ENCODE measurements at regions not wholly inside any gene's neighbourhood (a gene's known extent, or its start where the extent isn't known, plus 50 kb on each side); places are given as distances from the start of the nearest gene placed in this dataset.

DNA sequence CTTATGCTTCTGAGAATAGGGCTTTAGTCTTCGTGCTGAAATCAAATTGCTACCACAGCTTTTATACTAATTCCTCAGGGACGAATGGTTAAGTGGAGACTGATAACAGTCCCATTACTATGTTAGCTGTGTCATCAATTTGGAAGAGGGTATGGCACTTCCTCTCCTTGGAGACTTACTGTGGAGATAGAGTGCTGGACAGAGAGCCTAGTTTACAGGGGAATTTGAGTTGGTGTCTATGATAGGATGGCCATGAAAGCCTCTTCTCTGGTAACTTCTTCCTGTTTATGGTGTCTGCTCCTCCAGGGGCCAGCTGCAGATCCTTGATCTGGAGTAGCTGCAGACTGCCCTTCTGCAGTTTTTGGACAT, 167.7 kb downstream of the ZNF518B start:
- CTCF ChIA-PET, result no interaction called here
- H3K4me3 ChIP-seq (ENCODE audit: control insufficient read depth in 1 of 7, extremely low read depth in 1 of 7, insufficient read depth in 4 of 7, low read depth in 2 of 7, low read length in 6 of 7), result no peak overlapping the region
- no peaks in the 10 kb centered on the region for H3K27me3 ChIP-seq (replicated peaks in 2 of 5; ENCODE audit: control insufficient read depth in 4 of 5, insufficient read depth in 5 of 5, low read length in 4 of 5)
- peaks cover 0 to 5% (median 0%) of the 10 kb centered on the region in 5 experiments for H3K9me3 ChIP-seq (ENCODE audit: control extremely low read depth in 1 of 5, control insufficient read depth in 4 of 5, insufficient read depth in 2 of 5, low read depth in 1 of 5, low read length in 4 of 5)
- no peak overlapping the region for H3K27ac ChIP-seq (ENCODE audit: insufficient read depth in 1 of 2, low read depth in 1 of 2, low read length in 2 of 2, poor library complexity in 1 of 2, severe bottlenecking in 2 of 2)
- POLR2A ChIA-PET, result no interaction called here
- WGBS (ENCODE audit: insufficient coverage), result 86% methylated on average over 1 of the region's 2 CpGs
- DNase-seq, result no peak
- no peaks in the 10 kb centered on the region for H3K36me3 ChIP-seq (ENCODE audit: control insufficient read depth in 4 of 4, insufficient read depth in 4 of 4, low read length in 3 of 4)
- H3K4me1 ChIP-seq (ENCODE audit: control extremely low read depth in 1 of 4, control insufficient read depth in 4 of 4, insufficient read depth in 4 of 4, low read length in 3 of 4), result no peaks in the 10 kb centered on the region

DNA sequence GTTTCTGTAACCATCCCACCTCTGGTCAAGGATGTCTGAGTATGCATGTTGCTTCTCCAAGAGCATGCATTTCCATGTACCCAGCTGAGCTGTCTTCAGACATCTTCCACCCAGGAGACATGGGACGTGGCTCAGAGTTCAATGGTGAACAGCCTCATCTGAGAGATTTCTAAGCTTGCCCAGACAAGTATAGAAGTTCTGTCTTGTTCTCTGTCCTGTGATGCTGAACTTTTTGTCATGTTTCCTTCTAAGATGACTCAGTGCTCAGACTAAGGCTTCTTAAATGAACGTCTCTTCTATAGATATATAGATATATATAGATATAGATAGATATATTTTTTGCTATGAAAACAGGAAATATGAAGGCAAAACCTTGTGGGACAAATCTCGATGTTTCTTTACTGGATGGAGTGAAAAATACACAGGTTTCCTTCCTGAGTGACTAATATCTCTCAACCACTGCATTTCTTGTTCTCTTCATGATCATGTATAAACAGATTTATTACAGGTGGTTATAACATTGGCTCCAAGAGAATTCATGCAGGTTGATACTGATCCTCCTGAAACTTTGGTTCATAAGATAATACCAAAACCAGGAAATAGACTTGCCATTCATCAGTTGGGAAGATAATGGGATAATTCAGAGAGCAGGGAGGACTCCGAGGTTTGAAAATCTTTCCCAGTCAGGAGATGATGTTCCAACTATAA, 168.2 kb downstream of the ZNF518B start:
- Histone ChIP-seq H3K27me3 (replicated peaks in 2 of 5; ENCODE audit: control insufficient read depth in 4 of 5, insufficient read depth in 5 of 5, low read length in 4 of 5) (no peaks in the 10 kb centered on the region), H3K27ac (ENCODE audit: insufficient read depth in 1 of 2, low read depth in 1 of 2, low read length in 2 of 2, poor library complexity in 1 of 2, severe bottlenecking in 2 of 2) (no peak overlapping the region)

DNA sequence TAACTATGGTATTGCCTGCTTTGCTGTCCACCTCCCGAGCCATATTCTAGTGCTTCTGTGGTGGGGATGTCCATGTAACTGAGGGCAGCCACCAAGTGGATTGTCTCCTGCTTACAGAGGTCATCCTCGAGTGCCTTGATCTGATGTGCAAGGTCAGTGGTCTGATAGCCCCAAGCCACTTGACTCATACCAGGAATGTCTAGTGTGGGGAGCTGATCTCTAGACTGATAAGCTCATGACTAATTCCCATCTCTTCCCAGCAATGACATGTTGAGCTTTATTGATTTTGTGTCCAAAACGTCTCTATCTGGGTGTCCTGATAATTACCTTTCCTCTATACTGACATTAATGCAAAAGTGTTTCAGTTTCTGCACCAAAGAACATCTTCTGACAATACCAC, 168.4 kb upstream of the WDR1 start:
- no peaks in the 10 kb centered on the region for H3K4me1 ChIP-seq (ENCODE audit: control extremely low read depth in 1 of 4, control insufficient read depth in 4 of 4, insufficient read depth in 4 of 4, low read length in 3 of 4)

More for the DNA sequence above, 168.2 kb downstream of the ZNF518B start:
- Histone ChIP-seq H3K36me3 (ENCODE audit: control insufficient read depth in 4 of 4, insufficient read depth in 4 of 4, low read length in 3 of 4) (no peaks in the 10 kb centered on the region), H3K4me1 (ENCODE audit: control extremely low read depth in 1 of 4, control insufficient read depth in 4 of 4, insufficient read depth in 4 of 4, low read length in 3 of 4) (no peaks in the 10 kb centered on the region), H3K4me3 (ENCODE audit: control insufficient read depth in 1 of 7, extremely low read depth in 1 of 7, insufficient read depth in 4 of 7, low read depth in 2 of 7, low read length in 6 of 7) (no peak overlapping the region), H3K9me3 (ENCODE audit: control extremely low read depth in 1 of 5, control insufficient read depth in 4 of 5, insufficient read depth in 2 of 5, low read depth in 1 of 5, low read length in 4 of 5) (peaks cover 0 to 5% (median 0%) of the 10 kb centered on the region in 5 experiments)
- ChIA-PET POLR2A (no interaction called here), CTCF (no interaction called here)
- no peak for DNase-seq
- 70% methylated on average over 3 of the region's 4 CpGs for WGBS (ENCODE audit: insufficient coverage)

DNA sequence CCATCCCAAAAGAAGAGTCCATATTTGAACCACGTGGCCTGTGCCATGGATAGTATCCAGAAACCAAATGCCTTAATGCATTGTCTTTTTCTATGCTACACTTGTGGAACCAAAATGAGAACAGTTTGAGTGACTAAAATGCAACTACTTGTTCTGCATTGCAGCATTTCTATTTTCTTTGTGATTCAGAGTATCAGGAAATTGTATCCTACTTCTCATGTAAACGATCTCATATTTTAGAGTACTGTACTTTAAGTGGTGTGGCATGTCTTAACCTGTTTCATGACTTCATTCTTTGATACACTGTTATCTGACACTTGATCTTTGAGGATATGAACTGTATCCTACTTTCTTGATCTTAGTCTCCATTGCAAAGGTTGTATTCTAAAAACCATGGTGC, 167.2 kb upstream of the WDR1 start:
- 100% methylated on average over 1 of the region's 2 CpGs for WGBS (ENCODE audit: insufficient coverage)
- no peak for DNase-seq
- Histone ChIP-seq H3K4me3 (ENCODE audit: control insufficient read depth in 1 of 7, extremely low read depth in 1 of 7, insufficient read depth in 4 of 7, low read depth in 2 of 7, low read length in 6 of 7) (no peak overlapping the region), H3K9me3 (ENCODE audit: control extremely low read depth in 1 of 5, control insufficient read depth in 4 of 5, insufficient read depth in 2 of 5, low read depth in 1 of 5, low read length in 4 of 5) (peaks cover 0 to 5% (median 0%) of the 10 kb centered on the region in 5 experiments), H3K36me3 (ENCODE audit: control insufficient read depth in 4 of 4, insufficient read depth in 4 of 4, low read length in 3 of 4) (no peaks in the 10 kb centered on the region), H3K27me3 (replicated peaks in 2 of 5; ENCODE audit: control insufficient read depth in 4 of 5, insufficient read depth in 5 of 5, low read length in 4 of 5) (peaks cover 0 to 2% (median 0%) of the 10 kb centered on the region in 5 experiments), H3K27ac (ENCODE audit: insufficient read depth in 1 of 2, low read depth in 1 of 2, low read length in 2 of 2, poor library complexity in 1 of 2, severe bottlenecking in 2 of 2) (no peak overlapping the region), H3K4me1 (ENCODE audit: control extremely low read depth in 1 of 4, control insufficient read depth in 4 of 4, insufficient read depth in 4 of 4, low read length in 3 of 4) (no peaks in the 10 kb centered on the region)
- ChIA-PET CTCF (no interaction called here), POLR2A (interaction anchor here (0.6 kb wide), 1 partner anchor 257 kb away, joined by 4 read pairs; no protein-coding TSS in a partner anchor)

More for the DNA sequence above, 168.4 kb upstream of the WDR1 start:
- WGBS (ENCODE audit: insufficient coverage), result 62% methylated on average over 3 of the region's 3 CpGs
- Histone ChIP-seq H3K9me3 (ENCODE audit: control extremely low read depth in 1 of 5, control insufficient read depth in 4 of 5, insufficient read depth in 2 of 5, low read depth in 1 of 5, low read length in 4 of 5) (peaks cover 0 to 5% (median 0%) of the 10 kb centered on the region in 5 experiments), H3K27me3 (replicated peaks in 2 of 5; ENCODE audit: control insufficient read depth in 4 of 5, insufficient read depth in 5 of 5, low read length in 4 of 5) (no peaks in the 10 kb centered on the region), H3K4me3 (ENCODE audit: control insufficient read depth in 1 of 7, extremely low read depth in 1 of 7, insufficient read depth in 4 of 7, low read depth in 2 of 7, low read length in 6 of 7) (no peak overlapping the region), H3K27ac (ENCODE audit: insufficient read depth in 1 of 2, low read depth in 1 of 2, low read length in 2 of 2, poor library complexity in 1 of 2, severe bottlenecking in 2 of 2) (no peak overlapping the region), H3K36me3 (ENCODE audit: control insufficient read depth in 4 of 4, insufficient read depth in 4 of 4, low read length in 3 of 4) (no peaks in the 10 kb centered on the region)
- no peak for DNase-seq
- ChIA-PET CTCF (no interaction called here), POLR2A (no interaction called here)

DNA sequence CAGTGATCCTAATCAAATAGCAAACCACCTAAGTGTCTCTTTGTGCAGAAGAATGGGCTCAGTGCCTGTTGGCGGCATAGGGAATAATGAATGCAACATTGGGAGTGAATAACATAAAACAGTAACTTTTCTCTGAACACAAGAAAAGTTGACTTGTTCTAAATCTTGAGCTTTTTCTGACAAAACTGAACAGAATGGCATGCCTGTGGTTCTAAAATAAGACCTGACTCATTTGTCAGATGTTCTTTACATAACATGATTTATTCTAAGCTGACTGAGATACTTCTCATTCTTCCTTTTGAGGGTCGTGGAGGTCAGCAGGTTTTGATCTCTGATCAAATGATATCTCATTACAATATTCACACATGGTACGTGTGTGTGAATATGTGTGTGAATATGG, 165.4 kb upstream of the WDR1 start:
- no peak overlapping the region for H3K27ac ChIP-seq (ENCODE audit: insufficient read depth in 1 of 2, low read depth in 1 of 2, low read length in 2 of 2, poor library complexity in 1 of 2, severe bottlenecking in 2 of 2)
- H3K27me3 ChIP-seq (replicated peaks in 2 of 5; ENCODE audit: control insufficient read depth in 4 of 5, insufficient read depth in 5 of 5, low read length in 4 of 5), result peaks cover 0 to 6% (median 0%) of the 10 kb centered on the region in 5 experiments
- H3K4me3 ChIP-seq (ENCODE audit: control insufficient read depth in 1 of 7, extremely low read depth in 1 of 7, insufficient read depth in 4 of 7, low read depth in 2 of 7, low read length in 6 of 7), result no peak overlapping the region
- DNase-seq, result no peak
- POLR2A ChIA-PET, result no interaction called here
- H3K9me3 ChIP-seq (ENCODE audit: control extremely low read depth in 1 of 5, control insufficient read depth in 4 of 5, insufficient read depth in 2 of 5, low read depth in 1 of 5, low read length in 4 of 5), result peaks cover 0 to 1% (median 0%) of the 10 kb centered on the region in 5 experiments
- no CpG with 5 or more reads among the region's 3 CpGs for WGBS (ENCODE audit: insufficient coverage)
- no peaks in the 10 kb centered on the region for H3K36me3 ChIP-seq (ENCODE audit: control insufficient read depth in 4 of 4, insufficient read depth in 4 of 4, low read length in 3 of 4)
- no peaks in the 10 kb centered on the region for H3K4me1 ChIP-seq (ENCODE audit: control extremely low read depth in 1 of 4, control insufficient read depth in 4 of 4, insufficient read depth in 4 of 4, low read length in 3 of 4)
- CTCF ChIA-PET, result no interaction called here

DNA sequence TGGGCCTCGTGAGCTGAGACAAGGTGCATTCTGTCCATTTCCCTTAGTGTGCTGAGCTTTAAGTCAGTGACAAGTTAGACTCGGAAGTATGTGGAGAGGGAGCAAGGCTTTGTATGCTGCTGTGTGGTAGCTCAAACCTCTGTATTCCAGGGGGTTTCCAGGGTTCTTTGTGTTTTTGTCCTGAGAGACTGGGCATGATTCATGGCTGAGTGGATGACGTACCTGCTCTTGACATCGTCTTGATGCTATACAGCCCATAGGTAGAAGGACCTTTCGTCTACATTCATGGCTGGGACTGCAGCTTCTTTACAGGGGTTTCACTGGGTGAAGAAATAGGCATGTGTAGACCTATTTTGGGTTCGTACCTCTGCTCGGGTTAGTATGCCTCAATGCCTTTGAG, 162.7 kb upstream of the WDR1 start:
- Histone ChIP-seq H3K9me3 (ENCODE audit: control extremely low read depth in 1 of 5, control insufficient read depth in 4 of 5, insufficient read depth in 2 of 5, low read depth in 1 of 5, low read length in 4 of 5) (no peaks in the 10 kb centered on the region), H3K36me3 (ENCODE audit: control insufficient read depth in 4 of 4, insufficient read depth in 4 of 4, low read length in 3 of 4) (no peaks in the 10 kb centered on the region), H3K27me3 (replicated peaks in 2 of 5; ENCODE audit: control insufficient read depth in 4 of 5, insufficient read depth in 5 of 5, low read length in 4 of 5) (peaks cover 0 to 8% (median 0%) of the 10 kb centered on the region in 5 experiments), H3K4me3 (ENCODE audit: control insufficient read depth in 1 of 7, extremely low read depth in 1 of 7, insufficient read depth in 4 of 7, low read depth in 2 of 7, low read length in 6 of 7) (no peak overlapping the region), H3K4me1 (ENCODE audit: control extremely low read depth in 1 of 4, control insufficient read depth in 4 of 4, insufficient read depth in 4 of 4, low read length in 3 of 4) (no peaks in the 10 kb centered on the region), H3K27ac (ENCODE audit: insufficient read depth in 1 of 2, low read depth in 1 of 2, low read length in 2 of 2, poor library complexity in 1 of 2, severe bottlenecking in 2 of 2) (no peak overlapping the region)
- ChIA-PET CTCF (interaction anchor here (0.7 to 1.6 kb wide), 2 partner anchors 21 to 124 kb away, joined by 3 read pairs; no protein-coding TSS in a partner anchor), POLR2A (no interaction called here)
- 100% methylated on average over 7 of the region's 7 CpGs for WGBS (ENCODE audit: insufficient coverage)
- no peak for DNase-seq

DNA sequence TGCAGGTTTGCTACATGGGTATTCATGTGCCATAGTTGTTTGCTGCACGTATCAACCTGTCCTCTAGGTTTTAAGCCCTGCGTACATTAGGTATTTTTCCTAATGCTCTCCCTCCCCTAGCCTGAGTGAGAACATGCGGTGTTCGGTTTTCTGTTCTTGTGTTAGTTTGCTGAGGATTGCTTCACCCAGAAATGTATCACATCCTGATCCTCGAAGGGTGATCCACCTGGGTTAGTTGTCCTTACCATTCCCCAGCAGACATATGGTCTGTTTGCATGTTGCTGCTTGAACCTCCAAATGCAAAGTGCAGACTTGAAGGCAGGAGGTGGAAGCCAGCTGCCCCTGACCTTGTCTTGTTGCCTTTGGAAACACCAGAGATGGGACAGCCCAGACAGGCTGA, 161.5 kb upstream of the WDR1 start:
- Histone ChIP-seq H3K27me3 (replicated peaks in 2 of 5; ENCODE audit: control insufficient read depth in 4 of 5, insufficient read depth in 5 of 5, low read length in 4 of 5) (peaks cover 0 to 9% (median 0%) of the 10 kb centered on the region in 5 experiments), H3K4me1 (ENCODE audit: control extremely low read depth in 1 of 4, control insufficient read depth in 4 of 4, insufficient read depth in 4 of 4, low read length in 3 of 4) (no peaks in the 10 kb centered on the region), H3K36me3 (ENCODE audit: control insufficient read depth in 4 of 4, insufficient read depth in 4 of 4, low read length in 3 of 4) (no peaks in the 10 kb centered on the region), H3K9me3 (ENCODE audit: control extremely low read depth in 1 of 5, control insufficient read depth in 4 of 5, insufficient read depth in 2 of 5, low read depth in 1 of 5, low read length in 4 of 5) (no peaks in the 10 kb centered on the region), H3K27ac (ENCODE audit: insufficient read depth in 1 of 2, low read depth in 1 of 2, low read length in 2 of 2, poor library complexity in 1 of 2, severe bottlenecking in 2 of 2) (no peak overlapping the region), H3K4me3 (ENCODE audit: control insufficient read depth in 1 of 7, extremely low read depth in 1 of 7, insufficient read depth in 4 of 7, low read depth in 2 of 7, low read length in 6 of 7) (no peak overlapping the region)
- no peak for DNase-seq
- WGBS (ENCODE audit: insufficient coverage), result 100% methylated on average over 2 of the region's 5 CpGs
- CTCF ChIA-PET, result interaction anchor here (1.6 kb wide), 1 partner anchor 19 kb away, joined by 3 read pairs; no protein-coding TSS in a partner anchor
- POLR2A ChIA-PET, result no interaction called here
